Left lung (tissue), 4 donors: ENCODE measurements at regions not wholly inside any gene's neighbourhood (a gene's known extent, or its start where the extent isn't known, plus 50 kb on each side); places are given as distances from the start of the nearest gene placed in this dataset.

Source experiments
- ATAC-seq: fragments of 200-7000 bp; cut with Tn5 transposase; one replicate; pipeline ENCODE4 v1.9.1; 2020; ENCODE audit warnings: moderate library complexity
- DNase-seq, 4 donors: peaks; one replicate each; pipeline ENCODE4 v3.0.0-alpha.2; 2013 to 2020
- H3K27ac ChIP-seq, 2 donors: fragments of 200-600 bp; sonication (generic) in 1 of 2; one replicate each; pipeline versions ENCODE4 v1.5.0 to v1.8.0; 2020 to 2021
- H3K27me3 ChIP-seq, 2 donors: fragments of 200-600 bp; sonication (generic) in 1 of 2; one replicate each; pipeline versions ENCODE4 v1.5.0 to v1.8.0; 2020 to 2021
- H3K36me3 ChIP-seq, 2 donors: fragments of 200-600 bp; sonication (generic) in 1 of 2; one replicate each; pipeline versions ENCODE4 v1.5.0 to v1.8.0; 2020 to 2021
- H3K4me1 ChIP-seq, 2 donors: fragments of 200-600 bp; one replicate each; pipeline ENCODE4 v1.8.0; 2021
- H3K4me3 ChIP-seq, 2 donors: fragments of 200-600 bp; sonication (generic) in 1 of 2; one replicate each; pipeline versions ENCODE4 v1.5.0 to v1.8.0; 2020 to 2021; ENCODE audit warnings: mild to moderate bottlenecking in 1 of 2
- H3K9me3 ChIP-seq, 2 donors: fragments of 200-600 bp; sonication (generic) in 1 of 2; one replicate each; pipeline versions ENCODE4 v1.5.0 to v1.8.0; 2020 to 2021
- CTCF ChIP-seq, 2 donors: fragments of 200-600 bp; sonication (generic) in 1 of 2; IDR thresholded peaks; one replicate each; pipeline versions ENCODE4 v1.5.0 to v1.8.0; 2021; ENCODE audit warnings: antibody characterized with exemption in 2 of 2
- intact Hi-C, 2 donors: fragments of 100-400 bp; cut with DNase I; formaldehyde crosslinking; loops; one replicate each; pipeline versions ENCODE4 v1.11.2 to v1.14.2; 2022
- donor health status: DM: no; HTN: yes; CAD: no.
- donor health status: DM: no; HTN: no; CAD: no.

DNA sequence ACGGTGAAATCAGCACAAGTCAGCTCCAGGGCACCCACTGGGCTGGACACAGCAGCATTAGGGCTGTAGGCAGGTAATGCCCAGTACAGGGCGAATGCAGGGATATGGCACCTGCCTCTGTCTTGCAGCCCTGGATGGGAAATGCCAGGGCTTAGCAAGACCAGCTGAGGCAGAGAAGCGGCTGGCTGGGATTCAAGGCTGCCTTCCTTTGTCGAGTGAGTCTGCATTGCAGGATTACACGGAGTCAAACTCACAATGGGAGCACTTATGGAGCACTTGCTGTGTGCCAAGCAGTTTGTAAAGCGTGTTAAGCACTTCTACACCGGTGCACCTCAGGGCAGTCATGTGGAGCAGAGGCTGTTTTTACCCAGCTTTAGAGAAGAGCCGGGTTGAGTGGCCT is 87.3 kb upstream of the HDAC4 start:
- no peak for TF ChIP-seq CTCF (IDR thresholded peaks at IDR 0.05)
- intact Hi-C loops, result no loop called here
- peaks cover 0 to 4% of the 10 kb centered on the region in 2 donors for H3K27me3 ChIP-seq

GRCh38 chr2:239487272-239487671 is 86.5 kb upstream of the HDAC4 start:
- Histone ChIP-seq H3K27me3 (peaks cover 0 to 4% of the 10 kb centered on the region in 2 donors), H3K4me1 (no peaks in the 10 kb centered on the region), H3K27ac (no peak overlapping the region), H3K9me3 (no peaks in the 10 kb centered on the region), H3K4me3 (no peak overlapping the region), H3K36me3 (no peaks in the 10 kb centered on the region)
- intact Hi-C loops, result no loop called here
- ATAC-seq, result no peak
- no peak for TF ChIP-seq CTCF (IDR thresholded peaks at IDR 0.05)
- peak in 1 of 4 donors; percentile 42 for DNase-seq

More for the DNA sequence above, 87.3 kb upstream of the HDAC4 start:
- Histone ChIP-seq H3K36me3 (no peaks in the 10 kb centered on the region), H3K4me1 (no peaks in the 10 kb centered on the region), H3K9me3 (no peaks in the 10 kb centered on the region), H3K4me3 (no peak overlapping the region), H3K27ac (no peak overlapping the region)
- ATAC-seq (peak; percentile 50), DNase-seq (peak in 1 of 4 donors; percentile 33)

- no peak for TF ChIP-seq CTCF (IDR thresholded peaks at IDR 0.05)
- H3K27ac ChIP-seq, result no peak overlapping the region
- no peak overlapping the region for H3K4me3 ChIP-seq
- intact Hi-C loops, result no loop called here
- no peak for ATAC-seq
- H3K9me3 ChIP-seq, result no peaks in the 10 kb centered on the region
- H3K4me1 ChIP-seq, result no peaks in the 10 kb centered on the region
- H3K36me3 ChIP-seq, result no peaks in the 10 kb centered on the region
- H3K27me3 ChIP-seq, result peaks cover 0 to 4% of the 10 kb centered on the region in 2 donors
- peak in 1 of 4 donors; percentile 28 for DNase-seq
These were observed 84.8 kb upstream of the HDAC4 start for GRCh38 chr2:239485622-239486021.

DNA sequence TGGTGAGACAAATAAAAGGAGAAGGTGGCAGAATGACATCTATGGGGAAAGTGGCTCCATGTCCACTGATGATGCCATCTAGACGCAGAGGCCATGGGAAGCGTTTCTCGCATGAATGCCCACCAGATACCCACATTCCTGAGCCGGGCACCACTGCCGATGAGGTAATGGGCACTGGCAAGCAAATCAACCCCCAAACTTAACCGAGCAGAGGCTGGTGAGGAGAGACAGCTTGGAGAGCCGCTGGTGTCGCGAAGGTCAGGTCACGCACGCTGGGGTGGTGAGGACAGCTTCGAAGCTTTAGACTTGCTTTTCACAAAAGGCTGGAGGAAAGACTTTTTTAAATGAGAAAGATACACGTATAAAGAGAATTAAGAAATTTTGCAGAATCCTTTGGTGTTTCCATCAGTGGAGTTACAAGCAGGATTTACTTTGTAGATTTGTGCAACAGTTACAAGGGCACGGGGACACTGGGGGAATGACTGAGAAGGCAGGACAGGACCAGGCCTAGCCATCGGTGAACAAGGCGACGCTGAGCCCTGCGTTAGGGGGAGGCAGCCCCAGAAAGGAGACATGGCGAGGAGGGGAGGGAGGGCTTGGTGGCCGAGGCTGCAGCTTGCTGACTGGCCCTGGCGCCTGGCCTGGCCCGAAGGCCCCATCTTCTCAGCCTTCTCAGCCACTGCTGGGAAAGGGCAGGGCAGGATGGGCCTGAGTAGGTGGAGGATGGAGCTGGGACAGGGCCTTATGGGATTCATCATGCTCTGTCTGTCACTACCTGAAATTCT is 83.9 kb upstream of the HDAC4 start:
- Histone ChIP-seq H3K4me1 (no peaks in the 10 kb centered on the region), H3K27ac (no peak overlapping the region), H3K36me3 (no peaks in the 10 kb centered on the region), H3K27me3 (peaks cover 0 to 4% of the 10 kb centered on the region in 2 donors), H3K9me3 (no peaks in the 10 kb centered on the region), H3K4me3 (no peak overlapping the region)
- DNase-seq (peak in 1 of 4 donors; percentile 57), ATAC-seq (no peak)
- intact Hi-C loops, result no loop called here
- TF ChIP-seq CTCF (IDR thresholded peaks at IDR 0.05), result no peak

GRCh38 chr2:239482778-239483712 is 82.2 kb upstream of the HDAC4 start:
- no peaks in the 10 kb centered on the region for H3K4me1 ChIP-seq
- H3K9me3 ChIP-seq, result no peaks in the 10 kb centered on the region
- TF ChIP-seq CTCF (IDR thresholded peaks at IDR 0.05), result no peak
- DNase-seq (peak in 3 of 4 donors; percentile 48 to 75 (median 60)), ATAC-seq (no peak)
- no peak overlapping the region for H3K4me3 ChIP-seq
- H3K27me3 ChIP-seq, result peaks cover 0 to 4% of the 10 kb centered on the region in 2 donors
- no peaks in the 10 kb centered on the region for H3K36me3 ChIP-seq
- intact Hi-C loops, result no loop called here
- H3K27ac ChIP-seq, result no peak overlapping the region
